ENCODE measurements at regions not wholly inside any gene's neighbourhood (a gene's known extent, or its start where the extent isn't known, plus 50 kb on each side); places are given as distances from the start of the nearest gene placed in this dataset.

GRCh38 chr11:96753997-96754396, 364.2 kb downstream of the JRKL start:
- no peak for TF ChIP-seq SIRT6 (IDR thresholded peaks at IDR 0.05; ENCODE audit: low read depth, low read length)
- TF ChIP-seq RBBP5 (IDR thresholded peaks at IDR 0.05; ENCODE audit: borderline replicate concordance, insufficient read depth, low read length, poor library complexity, severe bottlenecking): no peak

Data from K562 (cell line).